GM23338 (cell line): ENCODE measurements at regions not wholly inside any gene's neighbourhood (a gene's known extent, or its start where the extent isn't known, plus 50 kb on each side); places are given as distances from the start of the nearest gene placed in this dataset.

Experiments used
- ATAC-seq: fragments of 200-7000 bp; cut with Tn5 transposase; 3 replicates; pipeline ENCODE4 v1.9.1; 2020
- DNase-seq: peaks from one replicate; pipeline ENCODE4 v3.0.0-alpha.2; 2015; ENCODE audit warnings: low spot score
- H2AFZ ChIP-seq: fragments of 200-600 bp; sonication (generic); 2 replicates; pipeline ENCODE4 v1.8.0; 2016; ENCODE audit warnings: antibody characterized with exemption, mild to moderate bottlenecking, moderate library complexity
- H3F3A ChIP-seq: fragments of 200-600 bp; sonication (generic); replicated peaks from 2 replicates; pipeline ENCODE4 v1.8.0; 2017; ENCODE audit warnings: antibody characterized with exemption, mixed run types, low read depth
- H3K27ac ChIP-seq: fragments of 200-600 bp; sonication (generic); 2 replicates; pipeline ENCODE4 v1.6.1; 2016; ENCODE audit warnings: low read depth
- H3K27me3 ChIP-seq: fragments of 200-600 bp; sonication (generic); 2 replicates; pipeline ENCODE4 v1.8.0; 2016; ENCODE audit warnings: mild to moderate bottlenecking, mixed run types, moderate library complexity; ENCODE audit not compliant: insufficient read depth
- H3K36me3 ChIP-seq: fragments of 200-600 bp; sonication (generic); 2 replicates; pipeline ENCODE4 v1.8.0; 2016; ENCODE audit warnings: mild to moderate bottlenecking; ENCODE audit not compliant: insufficient read depth
- H3K4me1 ChIP-seq: fragments of 200-600 bp; sonication (generic); 2 replicates; pipeline ENCODE4 v1.8.0; 2016; ENCODE audit warnings: mild to moderate bottlenecking, moderate library complexity; ENCODE audit not compliant: insufficient read depth
- H3K4me2 ChIP-seq: fragments of 200-600 bp; sonication (generic); 2 replicates; pipeline ENCODE4 v1.7.1; 2017; ENCODE audit warnings: mixed run types
- H3K4me3 ChIP-seq: fragments of 200-600 bp; sonication (generic); 2 replicates; pipeline ENCODE4 v1.6.1; 2016; ENCODE audit warnings: mixed run types
- H3K79me2 ChIP-seq: fragments of 200-600 bp; sonication (generic); replicated peaks from 2 replicates; pipeline ENCODE4 v1.8.0; 2017; ENCODE audit warnings: mild to moderate bottlenecking; ENCODE audit not compliant: insufficient read depth
- H3K9me2 ChIP-seq: fragments of 200-600 bp; sonication (generic); 2 replicates; pipeline ENCODE4 v1.8.0; 2017; ENCODE audit not compliant: insufficient read depth
- H4K20me1 ChIP-seq: fragments of 200-600 bp; sonication (generic); replicated peaks from 2 replicates; pipeline ENCODE4 v1.8.0; 2017; ENCODE audit warnings: mild to moderate bottlenecking; ENCODE audit not compliant: insufficient read depth
- H3K27ac Mint-ChIP-seq: 2 replicates; pipeline ENCODE4 v1.8.0; 2020; ENCODE audit warnings: inconsistent platforms, mild to moderate bottlenecking, moderate library complexity, mixed read lengths
- H3K27me3 Mint-ChIP-seq: 3 replicates; pipeline ENCODE4 v1.8.0; 2022; ENCODE audit warnings: low read depth, mild to moderate bottlenecking, moderate library complexity, mixed read lengths, inconsistent platforms; ENCODE audit not compliant: insufficient read depth, poor library complexity
- H3K36me3 Mint-ChIP-seq: 3 replicates; pipeline ENCODE4 v1.8.0; 2021; ENCODE audit warnings: low read depth, mild to moderate bottlenecking, inconsistent platforms, moderate library complexity, mixed read lengths
- H3K4me1 Mint-ChIP-seq: 3 replicates; pipeline ENCODE4 v1.8.0; 2020; ENCODE audit warnings: mild to moderate bottlenecking, inconsistent platforms, mixed read lengths
- H3K4me3 Mint-ChIP-seq: 3 replicates; pipeline ENCODE4 v1.8.0; 2021; ENCODE audit warnings: moderate library complexity, mild to moderate bottlenecking, inconsistent platforms, mixed read lengths
- H3K9me3 Mint-ChIP-seq: 3 replicates; pipeline ENCODE4 v1.8.0; 2020; ENCODE audit warnings: moderate library complexity, mild to moderate bottlenecking, inconsistent platforms, mixed read lengths
- CTCF ChIP-seq, 2 experiments: fragments of 200-600 bp in 1 of 2; sonication (generic) in 1 of 2; conservative IDR thresholded peaks; 2 replicates each; pipeline versions ENCODE4 v1.5.1 to v1.6.1; 2016 to 2017; ENCODE audit warnings: antibody characterized with exemption in 2 of 2, low read depth in 2 of 2, mild to moderate bottlenecking in 2 of 2, moderate library complexity in 1 of 2
- ETS1 ChIP-seq: IDR thresholded peaks from 2 replicates; pipeline ENCODE4 v1.6.1; 2016; ENCODE audit warnings: antibody characterized with exemption
- JUNB ChIP-seq: IDR thresholded peaks from one replicate; pipeline ENCODE4 v1.6.1; 2016; ENCODE audit warnings: antibody characterized with exemption; ENCODE audit not compliant: unreplicated experiment
- NANOG ChIP-seq: IDR thresholded peaks from 2 replicates; pipeline ENCODE4 v1.6.1; 2016; ENCODE audit warnings: antibody characterized with exemption, borderline replicate concordance
- POLR2AphosphoS5 ChIP-seq: IDR thresholded peaks from 2 replicates; pipeline ENCODE4 v1.6.1; 2016; ENCODE audit warnings: antibody characterized with exemption, low read depth
- REST ChIP-seq: IDR thresholded peaks from one replicate; pipeline ENCODE4 v1.6.1; 2018; ENCODE audit warnings: antibody characterized with exemption; ENCODE audit not compliant: unreplicated experiment
- STAT1 ChIP-seq: IDR thresholded peaks from one replicate; pipeline ENCODE4 v1.6.1; 2016; ENCODE audit warnings: antibody characterized with exemption; ENCODE audit not compliant: unreplicated experiment
- ZNF114 ChIP-seq: fragments of 250-450 bp; sonication (Bioruptor Pico); IDR thresholded peaks from 2 replicates; pipeline ENCODE4 v1.5.0; 2020; ENCODE audit warnings: mild to moderate bottlenecking, moderate library complexity
- ZNF331 ChIP-seq: fragments of 250-450 bp; sonication (Bioruptor Pico); IDR thresholded peaks from 2 replicates; pipeline ENCODE4 v1.5.0; 2020; ENCODE audit warnings: low read depth, mild to moderate bottlenecking, moderate library complexity
- TF ChIP-seq, protein P1 (sequence below): fragments of 250-450 bp; sonication (Bioruptor Pico); IDR thresholded peaks from 2 replicates; pipeline ENCODE4 v1.5.0; 2020; ENCODE audit warnings: mild to moderate bottlenecking, moderate library complexity

- Histone ChIP-seq H3K79me2 (no peaks in the 10 kb centered on the region), H2AFZ (no peak overlapping the region), H3K27ac (no peak overlapping the region), H3K36me3 (no peaks in the 10 kb centered on the region), H3K4me1 (no peaks in the 10 kb centered on the region), H4K20me1 (no peaks in the 10 kb centered on the region), H3K4me3 (no peak overlapping the region), H3K27me3 (no peaks in the 10 kb centered on the region), H3K9me2 (no peaks in the 10 kb centered on the region), H3F3A (no peaks in the 10 kb centered on the region), H3K4me2 (no peak overlapping the region)
- Mint-ChIP-seq H3K4me1 (no peaks in the 10 kb centered on the region), H3K9me3 (peaks cover 3% of the 10 kb centered on the region; the same call in 2 of the 3 replicates), H3K4me3 (no peak overlapping the region), H3K36me3 (no peaks in the 10 kb centered on the region), H3K27ac (no peak overlapping the region), H3K27me3 (no peaks in the 10 kb centered on the region)
- ATAC-seq (no peak), DNase-seq (no peak)
- no peak for TF ChIP-seq ETS1
- no peak for TF ChIP-seq JUNB
- no peak for TF ChIP-seq STAT1
- TF ChIP-seq, protein P1, sequence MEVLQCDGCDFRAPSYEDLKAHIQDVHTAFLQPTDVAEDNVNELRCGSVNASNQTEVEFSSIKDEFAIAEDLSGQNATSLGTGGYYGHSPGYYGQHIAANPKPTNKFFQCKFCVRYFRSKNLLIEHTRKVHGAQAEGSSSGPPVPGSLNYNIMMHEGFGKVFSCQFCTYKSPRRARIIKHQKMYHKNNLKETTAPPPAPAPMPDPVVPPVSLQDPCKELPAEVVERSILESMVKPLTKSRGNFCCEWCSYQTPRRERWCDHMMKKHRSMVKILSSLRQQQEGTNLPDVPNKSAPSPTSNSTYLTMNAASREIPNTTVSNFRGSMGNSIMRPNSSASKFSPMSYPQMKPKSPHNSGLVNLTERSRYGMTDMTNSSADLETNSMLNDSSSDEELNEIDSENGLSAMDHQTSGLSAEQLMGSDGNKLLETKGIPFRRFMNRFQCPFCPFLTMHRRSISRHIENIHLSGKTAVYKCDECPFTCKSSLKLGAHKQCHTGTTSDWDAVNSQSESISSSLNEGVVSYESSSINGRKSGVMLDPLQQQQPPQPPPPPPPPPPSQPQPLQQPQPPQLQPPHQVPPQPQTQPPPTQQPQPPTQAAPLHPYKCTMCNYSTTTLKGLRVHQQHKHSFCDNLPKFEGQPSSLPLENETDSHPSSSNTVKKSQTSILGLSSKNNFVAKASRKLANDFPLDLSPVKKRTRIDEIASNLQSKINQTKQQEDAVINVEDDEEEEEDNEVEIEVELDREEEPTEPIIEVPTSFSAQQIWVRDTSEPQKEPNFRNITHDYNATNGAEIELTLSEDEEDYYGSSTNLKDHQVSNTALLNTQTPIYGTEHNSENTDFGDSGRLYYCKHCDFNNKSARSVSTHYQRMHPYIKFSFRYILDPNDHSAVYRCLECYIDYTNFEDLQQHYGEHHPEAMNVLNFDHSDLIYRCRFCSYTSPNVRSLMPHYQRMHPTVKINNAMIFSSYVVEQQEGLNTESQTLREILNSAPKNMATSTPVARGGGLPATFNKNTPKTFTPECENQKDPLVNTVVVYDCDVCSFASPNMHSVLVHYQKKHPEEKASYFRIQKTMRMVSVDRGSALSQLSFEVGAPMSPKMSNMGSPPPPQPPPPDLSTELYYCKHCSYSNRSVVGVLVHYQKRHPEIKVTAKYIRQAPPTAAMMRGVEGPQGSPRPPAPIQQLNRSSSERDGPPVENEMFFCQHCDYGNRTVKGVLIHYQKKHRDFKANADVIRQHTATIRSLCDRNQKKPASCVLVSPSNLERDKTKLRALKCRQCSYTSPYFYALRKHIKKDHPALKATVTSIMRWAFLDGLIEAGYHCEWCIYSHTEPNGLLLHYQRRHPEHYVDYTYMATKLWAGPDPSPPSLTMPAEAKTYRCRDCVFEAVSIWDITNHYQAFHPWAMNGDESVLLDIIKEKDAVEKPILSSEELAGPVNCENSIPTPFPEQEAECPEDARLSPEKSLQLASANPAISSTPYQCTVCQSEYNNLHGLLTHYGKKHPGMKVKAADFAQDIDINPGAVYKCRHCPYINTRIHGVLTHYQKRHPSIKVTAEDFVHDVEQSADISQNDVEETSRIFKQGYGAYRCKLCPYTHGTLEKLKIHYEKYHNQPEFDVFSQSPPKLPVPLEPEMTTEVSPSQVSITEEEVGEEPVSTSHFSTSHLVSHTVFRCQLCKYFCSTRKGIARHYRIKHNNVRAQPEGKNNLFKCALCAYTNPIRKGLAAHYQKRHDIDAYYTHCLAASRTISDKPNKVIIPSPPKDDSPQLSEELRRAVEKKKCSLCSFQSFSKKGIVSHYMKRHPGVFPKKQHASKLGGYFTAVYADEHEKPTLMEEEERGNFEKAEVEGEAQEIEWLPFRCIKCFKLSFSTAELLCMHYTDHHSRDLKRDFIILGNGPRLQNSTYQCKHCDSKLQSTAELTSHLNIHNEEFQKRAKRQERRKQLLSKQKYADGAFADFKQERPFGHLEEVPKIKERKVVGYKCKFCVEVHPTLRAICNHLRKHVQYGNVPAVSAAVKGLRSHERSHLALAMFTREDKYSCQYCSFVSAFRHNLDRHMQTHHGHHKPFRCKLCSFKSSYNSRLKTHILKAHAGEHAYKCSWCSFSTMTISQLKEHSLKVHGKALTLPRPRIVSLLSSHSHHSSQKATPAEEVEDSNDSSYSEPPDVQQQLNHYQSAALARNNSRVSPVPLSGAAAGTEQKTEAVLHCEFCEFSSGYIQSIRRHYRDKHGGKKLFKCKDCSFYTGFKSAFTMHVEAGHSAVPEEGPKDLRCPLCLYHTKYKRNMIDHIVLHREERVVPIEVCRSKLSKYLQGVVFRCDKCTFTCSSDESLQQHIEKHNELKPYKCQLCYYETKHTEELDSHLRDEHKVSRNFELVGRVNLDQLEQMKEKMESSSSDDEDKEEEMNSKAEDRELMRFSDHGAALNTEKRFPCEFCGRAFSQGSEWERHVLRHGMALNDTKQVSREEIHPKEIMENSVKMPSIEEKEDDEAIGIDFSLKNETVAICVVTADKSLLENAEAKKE (CRISPR knock-in tag): no peak
- no peak for TF ChIP-seq ZNF331 (CRISPR knock-in tag)
- TF ChIP-seq CTCF (conservative IDR thresholded peaks at IDR 0.05; ENCODE audit: low read depth in 2 of 2): no peak
- TF ChIP-seq NANOG: no peak
- TF ChIP-seq ZNF114 (CRISPR knock-in tag): no peak
- TF ChIP-seq REST: no peak
- TF ChIP-seq POLR2AphosphoS5: no peak
Observed at GRCh38 chr13:79011179-79011578, 352.2 kb upstream of the OBI1 start.
